Endothelial cell of umbilical vein (primary cell): ENCODE measurements at regions not wholly inside any gene's neighbourhood (a gene's known extent, or its start where the extent isn't known, plus 50 kb on each side); places are given as distances from the start of the nearest gene placed in this dataset.

ENCODE experiments used
- BruUV-seq: library from RNA; stranded (reverse); fragments of 400-500 nt; replicated peaks from 2 replicates; lab custom pipeline; 2021; lab: Mats Ljungman, UMichigan
- CTCF ChIA-PET: fragments of 300-600, 350-600 bp; sonication (Branson Sonifier 250); formaldehyde crosslinking; loops from one replicate; lab custom pipeline; 2021; ENCODE audit warnings: antibody characterized with exemption, inconsistent platforms; lab: Charles Lee
- POLR2A ChIA-PET: fragments of 300-600, 350-600 bp; sonication (Branson Sonifier 250); formaldehyde crosslinking; loops from one replicate; lab custom pipeline; 2021; ENCODE audit warnings: antibody characterized with exemption, inconsistent platforms; lab: Charles Lee
- DNase-seq: peaks from one replicate; pipeline ENCODE4 v3.0.0-alpha.2; 2011; ENCODE audit warnings: low read depth, low spot score
- FAIRE-seq: peaks from 2 replicates; lab custom pipeline; 2011; peaks lifted over from hg19 to GRCh38; lab: Jason Lieb, UNC
- H2AFZ ChIP-seq: 2 replicates; pipeline ENCODE4 v1.6.0; 2012; ENCODE audit warnings: low read depth, low read length, control low read depth, inconsistent platforms
- H3K27ac ChIP-seq: 2 replicates; pipeline ENCODE4 v1.5.1; 2011; ENCODE audit warnings: low read depth, mild to moderate bottlenecking, control low read depth, low read length, moderate library complexity; ENCODE audit not compliant: insufficient read depth
- H3K27me3 ChIP-seq, 2 experiments: 2 replicates each; pipeline versions ENCODE4 v1.6.0 to v1.6.1; 2011; ENCODE audit warnings: low read length in 2 of 2, mixed read lengths in 1 of 2; ENCODE audit not compliant: control insufficient read depth in 2 of 2, insufficient read depth in 2 of 2
- H3K36me3 ChIP-seq, 2 experiments: 2 replicates in 1 of 2; 3 replicates in 1 of 2; pipeline ENCODE4 v1.5.1; 2011; ENCODE audit warnings: low read length in 2 of 2, mild to moderate bottlenecking in 1 of 2, moderate library complexity in 1 of 2; ENCODE audit not compliant: control insufficient read depth in 2 of 2, insufficient read depth in 2 of 2; ENCODE audit errors: extremely low read depth in 1 of 2
- H3K4me1 ChIP-seq: 3 replicates; pipeline ENCODE4 v1.5.1; 2011; ENCODE audit warnings: mild to moderate bottlenecking, low read length; ENCODE audit not compliant: control insufficient read depth, insufficient read depth; ENCODE audit errors: extremely low read depth
- H3K4me2 ChIP-seq: 2 replicates; pipeline ENCODE4 v1.6.1; 2011; ENCODE audit warnings: low read length, control low read depth, mixed read lengths; ENCODE audit not compliant: insufficient read depth
- H3K4me3 ChIP-seq, 3 experiments: fragments of 200-600 bp in 1 of 3; sonication (generic), shearing (Covaris generic) in 1 of 3; replicated peaks in 1 of 3; 2 replicates each; pipeline ENCODE4 v1.5.1; 2011 to 2016; ENCODE audit warnings: control low read depth in 3 of 3, low read length in 3 of 3, mild to moderate bottlenecking in 2 of 3, inconsistent platforms in 1 of 3, low read depth in 1 of 3, moderate library complexity in 1 of 3; ENCODE audit not compliant: insufficient read depth in 1 of 3
- H3K79me2 ChIP-seq: 2 replicates; pipeline ENCODE4 v1.6.0; 2012; ENCODE audit warnings: low read length, inconsistent platforms; ENCODE audit not compliant: control insufficient read depth, insufficient read depth
- H3K9ac ChIP-seq: replicated peaks from 2 replicates; pipeline ENCODE3; 2011; ENCODE audit warnings: low read length, control low read depth; ENCODE audit not compliant: insufficient read depth; ENCODE audit errors: extremely low read depth
- H3K9me1 ChIP-seq: replicated peaks from 3 replicates; pipeline ENCODE4 v1.6.0; 2011; ENCODE audit warnings: mild to moderate bottlenecking, low read length; ENCODE audit not compliant: control insufficient read depth, insufficient read depth; ENCODE audit errors: extremely low read depth
- H3K9me3 ChIP-seq: replicated peaks from 2 replicates; pipeline ENCODE4 v1.5.1; 2012; ENCODE audit warnings: low read length, inconsistent platforms; ENCODE audit not compliant: control insufficient read depth, insufficient read depth
- H4K20me1 ChIP-seq: replicated peaks from 2 replicates; pipeline ENCODE3; 2011; ENCODE audit warnings: mild to moderate bottlenecking, low read length; ENCODE audit not compliant: control insufficient read depth, insufficient read depth; ENCODE audit errors: extremely low read depth
- CTCF ChIP-seq, 2 donors: IDR thresholded peaks; 1 replicate in 1 of 2; 2 replicates in 1 of 2; pipeline ENCODE4 v1.5.1; 2011; ENCODE audit warnings: low read length in 2 of 2, mild to moderate bottlenecking in 2 of 2, moderate library complexity in 2 of 2, control low read depth in 1 of 2, inconsistent platforms in 1 of 2, low read depth in 1 of 2; ENCODE audit not compliant: insufficient read depth in 1 of 2; ENCODE audit errors: extremely low read depth in 1 of 2
- EZH2 ChIP-seq: IDR thresholded peaks from 2 replicates; pipeline ENCODE4 v1.6.1; 2012; ENCODE audit warnings: borderline replicate concordance, low read depth, mild to moderate bottlenecking, moderate library complexity, low read length, inconsistent platforms; ENCODE audit not compliant: severe bottlenecking
- FOS ChIP-seq: IDR thresholded peaks from 2 replicates; pipeline ENCODE4 v1.6.1; 2011; ENCODE audit warnings: mild to moderate bottlenecking, low read length, moderate library complexity, borderline replicate concordance; ENCODE audit not compliant: insufficient read depth
- GATA2 ChIP-seq: IDR thresholded peaks from 2 replicates; pipeline ENCODE4 v1.7.0; 2011; ENCODE audit warnings: low read depth, mild to moderate bottlenecking, moderate library complexity, mixed read lengths, low read length; ENCODE audit not compliant: insufficient read length, insufficient read depth
- JUN ChIP-seq: IDR thresholded peaks from 2 replicates; pipeline ENCODE4 v1.6.1; 2011; ENCODE audit warnings: borderline replicate concordance, low read depth; ENCODE audit not compliant: insufficient read length, insufficient read depth
- MAX ChIP-seq: IDR thresholded peaks from 2 replicates; pipeline ENCODE4 v1.6.1; 2011; ENCODE audit not compliant: insufficient read depth, insufficient read length
- MYC ChIP-seq: IDR thresholded peaks from one replicate; pipeline ENCODE4 v1.6.1; 2011; ENCODE audit warnings: mild to moderate bottlenecking, low read depth, low read length
- POLR2A ChIP-seq: IDR thresholded peaks from 2 replicates; pipeline ENCODE4 v1.6.1; 2012; ENCODE audit warnings: low read depth, mild to moderate bottlenecking, control low read depth, low read length
- POLR2AphosphoS5 ChIP-seq: IDR thresholded peaks from 2 replicates; pipeline ENCODE4 v1.6.1; 2012; ENCODE audit warnings: low read depth, mild to moderate bottlenecking, control low read depth, low read length, moderate library complexity; ENCODE audit not compliant: insufficient read depth
- dilution Hi-C: fragments of 300-500 bp; cut with MboI; formaldehyde crosslinking; loops from one replicate; pipeline ENCODE4 v1.15.0; 2019; ENCODE audit warnings: low sequenced_read_pairs; ENCODE audit not compliant: extremely low pct_ligation_motif_present
- intact Hi-C: fragments of 100-400 bp; cut with micrococcal nuclease; formaldehyde crosslinking; loops from one replicate; pipeline ENCODE4 v1.10.0; 2022

- FAIRE-seq, result no peak
- intact Hi-C loops, result no loop called here
- POLR2A ChIA-PET, result no interaction called here
- Histone ChIP-seq H2AFZ (no peak overlapping the region), H3K4me2 (no peak overlapping the region), H3K4me1 (no peaks in the 10 kb centered on the region), H3K27me3 (peaks cover 2 to 4% of the 10 kb centered on the region in 2 experiments), H3K9me1 (no peaks in the 10 kb centered on the region), H3K27ac (no peak overlapping the region), H3K4me3 (no peak overlapping the region), H3K36me3 (no peaks in the 10 kb centered on the region), H3K9me3 (no peaks in the 10 kb centered on the region), H3K79me2 (no peaks in the 10 kb centered on the region), H4K20me1 (no peaks in the 10 kb centered on the region), H3K9ac (no peak overlapping the region)
- CTCF ChIA-PET, result no interaction called here
- TF ChIP-seq MAX, result no peak
- no peak for TF ChIP-seq CTCF (IDR thresholded peaks at IDR 0.05; ENCODE audit: extremely low read depth in 1 of 2, insufficient read depth in 1 of 2, low read depth in 1 of 2, low read length in 2 of 2)
- TF ChIP-seq FOS, result no peak
- TF ChIP-seq EZH2, result no peak
- no peak for TF ChIP-seq POLR2A
- TF ChIP-seq JUN, result no peak
- no peak for DNase-seq
- BruUV-seq, result no TSS peak
- dilution Hi-C loops, result no loop called here
Measured at GRCh38 chr6:138026342-138026741, 80.9 kb downstream of the PERP start.

GRCh38 chr6:138028893-138029292, 78.3 kb downstream of the PERP start:
- DNase-seq (no peak), FAIRE-seq (no peak)
- Histone ChIP-seq H3K27me3 (peaks cover 2 to 4% of the 10 kb centered on the region in 2 experiments), H3K79me2 (no peaks in the 10 kb centered on the region), H3K4me2 (no peak overlapping the region), H3K9ac (no peak overlapping the region), H4K20me1 (no peaks in the 10 kb centered on the region), H3K27ac (no peak overlapping the region), H3K36me3 (no peaks in the 10 kb centered on the region), H3K9me3 (no peaks in the 10 kb centered on the region), H3K4me1 (no peaks in the 10 kb centered on the region), H3K9me1 (no peaks in the 10 kb centered on the region), H3K4me3 (no peak overlapping the region), H2AFZ (no peak overlapping the region)
- POLR2A ChIA-PET, result no interaction called here
- TF ChIP-seq POLR2AphosphoS5 (no peak), FOS (no peak), GATA2 (no peak), POLR2A (no peak), JUN (no peak), MAX (no peak), MYC (no peak), CTCF (IDR thresholded peaks at IDR 0.05; ENCODE audit: extremely low read depth in 1 of 2, insufficient read depth in 1 of 2, low read depth in 1 of 2, low read length in 2 of 2) (no peak), EZH2 (no peak)
- dilution Hi-C loops (no loop called here), intact Hi-C loops (no loop called here)
- CTCF ChIA-PET, result no interaction called here
- BruUV-seq, result no TSS peak
